ENCODE measurements at regions not wholly inside any gene's neighbourhood (a gene's known extent, or its start where the extent isn't known, plus 50 kb on each side); places are given as distances from the start of the nearest gene placed in this dataset.

DNA sequence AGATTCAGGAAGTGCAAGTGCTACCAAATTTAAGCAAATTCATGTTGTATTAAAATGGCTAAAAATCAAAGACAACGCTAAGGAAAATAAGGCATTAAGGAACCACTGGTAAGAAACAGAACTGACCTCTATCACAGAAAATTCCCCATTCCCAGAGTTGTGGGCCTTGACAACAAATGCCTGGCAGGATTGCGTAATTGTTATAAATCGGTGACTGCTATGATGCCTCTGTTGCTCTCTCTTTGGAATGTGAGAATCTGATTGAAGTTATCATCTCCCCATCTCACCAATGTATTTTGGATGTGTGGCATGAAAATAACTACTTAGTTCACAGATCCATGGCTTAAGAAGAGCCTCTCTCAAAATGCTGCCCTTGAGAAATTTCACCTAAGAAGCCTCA lies 257.3 kb downstream of the OGFRL1 start:
- TF ChIP-seq, protein P1, sequence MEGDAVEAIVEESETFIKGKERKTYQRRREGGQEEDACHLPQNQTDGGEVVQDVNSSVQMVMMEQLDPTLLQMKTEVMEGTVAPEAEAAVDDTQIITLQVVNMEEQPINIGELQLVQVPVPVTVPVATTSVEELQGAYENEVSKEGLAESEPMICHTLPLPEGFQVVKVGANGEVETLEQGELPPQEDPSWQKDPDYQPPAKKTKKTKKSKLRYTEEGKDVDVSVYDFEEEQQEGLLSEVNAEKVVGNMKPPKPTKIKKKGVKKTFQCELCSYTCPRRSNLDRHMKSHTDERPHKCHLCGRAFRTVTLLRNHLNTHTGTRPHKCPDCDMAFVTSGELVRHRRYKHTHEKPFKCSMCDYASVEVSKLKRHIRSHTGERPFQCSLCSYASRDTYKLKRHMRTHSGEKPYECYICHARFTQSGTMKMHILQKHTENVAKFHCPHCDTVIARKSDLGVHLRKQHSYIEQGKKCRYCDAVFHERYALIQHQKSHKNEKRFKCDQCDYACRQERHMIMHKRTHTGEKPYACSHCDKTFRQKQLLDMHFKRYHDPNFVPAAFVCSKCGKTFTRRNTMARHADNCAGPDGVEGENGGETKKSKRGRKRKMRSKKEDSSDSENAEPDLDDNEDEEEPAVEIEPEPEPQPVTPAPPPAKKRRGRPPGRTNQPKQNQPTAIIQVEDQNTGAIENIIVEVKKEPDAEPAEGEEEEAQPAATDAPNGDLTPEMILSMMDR (IDR thresholded peaks at IDR 0.05), result no peak
- no peak for TF ChIP-seq EZH2 (IDR thresholded peaks at IDR 0.05; ENCODE audit: borderline replicate concordance, insufficient read depth, low read depth, low read length, poor library complexity, severe bottlenecking)
